Effector memory CD8-positive, alpha-beta T cell (primary cell): ENCODE measurements at regions not wholly inside any gene's neighbourhood (a gene's known extent, or its start where the extent isn't known, plus 50 kb on each side); places are given as distances from the start of the nearest gene placed in this dataset.

ENCODE experiments used
- ATAC-seq: fragments of 150-1000 bp; cut with Tn5 transposase; replicated peaks from 2 replicates; pipeline ENCODE4 v1.10.0; 2021; ENCODE audit warnings: mild to moderate bottlenecking, moderate library complexity
- DNase-seq, 3 experiments: peaks; one replicate each; pipeline ENCODE4 v3.0.0; 2021
- H3K27ac Mint-ChIP-seq, 2 donors: one replicate each; pipeline ENCODE4 v1.8.0; 2022; ENCODE audit warnings: mild to moderate bottlenecking in 2 of 2, mixed read lengths in 2 of 2, moderate library complexity in 2 of 2
- H3K27me3 Mint-ChIP-seq, 2 donors: one replicate each; pipeline ENCODE4 v1.8.0; 2022; ENCODE audit warnings: mixed read lengths in 2 of 2
- H3K36me3 Mint-ChIP-seq: one replicate; pipeline ENCODE4 v1.8.0; 2022; ENCODE audit warnings: mild to moderate bottlenecking, moderate library complexity, mixed read lengths; ENCODE audit not compliant: insufficient read depth
- H3K4me1 Mint-ChIP-seq, 2 donors: one replicate each; pipeline ENCODE4 v1.8.0; 2022; ENCODE audit warnings: low read depth in 2 of 2, mixed read lengths in 2 of 2
- H3K4me3 Mint-ChIP-seq, 2 donors: one replicate each; pipeline ENCODE4 v1.8.0; 2022; ENCODE audit warnings: mild to moderate bottlenecking in 2 of 2, mixed read lengths in 2 of 2, moderate library complexity in 2 of 2
- H3K9me3 Mint-ChIP-seq, 2 donors: one replicate each; pipeline ENCODE4 v1.8.0; 2022; ENCODE audit warnings: mixed read lengths in 2 of 2

- H3K36me3 Mint-ChIP-seq: no peaks in the 10 kb centered on the region
- H3K27me3 Mint-ChIP-seq: no peaks in the 10 kb centered on the region
- H3K27ac Mint-ChIP-seq: no peak overlapping the region
- ATAC-seq (no peak), DNase-seq (no peak)
- no peak overlapping the region for H3K4me3 Mint-ChIP-seq
- H3K9me3 Mint-ChIP-seq: no peaks in the 10 kb centered on the region
- H3K4me1 Mint-ChIP-seq: peaks cover 0 to 3% of the 10 kb centered on the region in 2 donors
These were observed 492.9 kb upstream of the ZEB2 start for GRCh38 chr2:145012806-145013205.

- Mint-ChIP-seq H3K36me3 (no peaks in the 10 kb centered on the region), H3K27me3 (no peaks in the 10 kb centered on the region), H3K4me1 (peaks cover 0 to 3% of the 10 kb centered on the region in 2 donors), H3K4me3 (no peak overlapping the region), H3K9me3 (no peaks in the 10 kb centered on the region), H3K27ac (no peak overlapping the region)
- no peak for DNase-seq
- ATAC-seq: no peak
These were observed 492.3 kb upstream of the ZEB2 start for GRCh38 chr2:145012214-145012670.

GRCh38 chr2:145010635-145011034 is 490.7 kb upstream of the ZEB2 start:
- Mint-ChIP-seq H3K4me1 (peaks cover 0 to 3% of the 10 kb centered on the region in 2 donors), H3K27ac (no peak overlapping the region), H3K9me3 (no peaks in the 10 kb centered on the region), H3K4me3 (no peak overlapping the region), H3K27me3 (no peaks in the 10 kb centered on the region), H3K36me3 (no peaks in the 10 kb centered on the region)
- no peak for DNase-seq
- ATAC-seq: no peak

GRCh38 chr2:145007960-145008263 is 488.0 kb upstream of the ZEB2 start:
- no peak for DNase-seq
- no peaks in the 10 kb centered on the region for H3K9me3 Mint-ChIP-seq
- no peak overlapping the region for H3K4me3 Mint-ChIP-seq
- peaks cover 0 to 5% of the 10 kb centered on the region in 2 donors for H3K27me3 Mint-ChIP-seq
- ATAC-seq: no peak
- H3K27ac Mint-ChIP-seq: no peak overlapping the region
- no peaks in the 10 kb centered on the region for H3K36me3 Mint-ChIP-seq
- peaks cover 0 to 2% of the 10 kb centered on the region in 2 donors for H3K4me1 Mint-ChIP-seq

GRCh38 chr2:145007093-145007959 is 487.4 kb upstream of the ZEB2 start:
- Mint-ChIP-seq H3K4me3 (no peak overlapping the region), H3K4me1 (no peaks in the 10 kb centered on the region), H3K27me3 (peaks cover 0 to 7% of the 10 kb centered on the region in 2 donors), H3K36me3 (no peaks in the 10 kb centered on the region), H3K9me3 (no peaks in the 10 kb centered on the region), H3K27ac (no peak overlapping the region)
- no peak for DNase-seq
- no peak for ATAC-seq

- Mint-ChIP-seq H3K27me3 (peaks cover 0 to 20% of the 10 kb centered on the region in 2 donors), H3K4me3 (no peak overlapping the region), H3K27ac (no peak overlapping the region), H3K36me3 (no peaks in the 10 kb centered on the region), H3K4me1 (no peaks in the 10 kb centered on the region), H3K9me3 (no peaks in the 10 kb centered on the region)
- DNase-seq: no peak
- ATAC-seq: no peak
These were observed 482.7 kb upstream of the ZEB2 start for GRCh38 chr2:145002624-145003023.

- Mint-ChIP-seq H3K4me1 (no peaks in the 10 kb centered on the region), H3K9me3 (no peaks in the 10 kb centered on the region), H3K27me3 (peaks cover 0 to 20% of the 10 kb centered on the region in 2 donors), H3K4me3 (no peak overlapping the region), H3K36me3 (no peaks in the 10 kb centered on the region), H3K27ac (no peak overlapping the region)
- DNase-seq (no peak), ATAC-seq (no peak)
These were observed 480.5 kb upstream of the ZEB2 start for GRCh38 chr2:145000376-145000775.

- H3K9me3 Mint-ChIP-seq: no peaks in the 10 kb centered on the region
- peaks cover 0 to 20% of the 10 kb centered on the region in 2 donors for H3K27me3 Mint-ChIP-seq
- H3K4me3 Mint-ChIP-seq: no peak overlapping the region
- no peak overlapping the region for H3K27ac Mint-ChIP-seq
- H3K4me1 Mint-ChIP-seq: no peaks in the 10 kb centered on the region
- DNase-seq (no peak), ATAC-seq (no peak)
- H3K36me3 Mint-ChIP-seq: no peaks in the 10 kb centered on the region
These were observed 480.0 kb upstream of the ZEB2 start for GRCh38 chr2:144999936-145000335.

GRCh38 chr2:144999071-144999875 is 479.4 kb upstream of the ZEB2 start:
- no peaks in the 10 kb centered on the region for H3K9me3 Mint-ChIP-seq
- H3K4me3 Mint-ChIP-seq: no peak overlapping the region
- ATAC-seq: no peak
- no peak for DNase-seq
- no peak overlapping the region for H3K27ac Mint-ChIP-seq
- no peaks in the 10 kb centered on the region for H3K36me3 Mint-ChIP-seq
- H3K27me3 Mint-ChIP-seq: peaks cover 0 to 20% of the 10 kb centered on the region in 2 donors
- H3K4me1 Mint-ChIP-seq: no peaks in the 10 kb centered on the region

GRCh38 chr2:144998435-144998834 is 478.5 kb upstream of the ZEB2 start:
- H3K4me1 Mint-ChIP-seq: no peaks in the 10 kb centered on the region

GRCh38 chr2:144996225-144996795 is 476.4 kb upstream of the ZEB2 start:
- Mint-ChIP-seq H3K9me3 (no peaks in the 10 kb centered on the region), H3K4me1 (no peaks in the 10 kb centered on the region)
- no peak for ATAC-seq

More at GRCh38 chr2:144998435-144998834, 478.5 kb upstream of the ZEB2 start:
- Mint-ChIP-seq H3K27me3 (peaks cover 8 to 20% of the 10 kb centered on the region in 2 donors), H3K36me3 (no peaks in the 10 kb centered on the region), H3K4me3 (no peak overlapping the region), H3K27ac (no peak overlapping the region), H3K9me3 (no peaks in the 10 kb centered on the region)
- ATAC-seq (no peak), DNase-seq (no peak)

GRCh38 chr2:144995482-144995881 is 475.6 kb upstream of the ZEB2 start:
- H3K4me3 Mint-ChIP-seq: no peak overlapping the region
- no peaks in the 10 kb centered on the region for H3K9me3 Mint-ChIP-seq
- H3K27ac Mint-ChIP-seq: no peak overlapping the region
- no peaks in the 10 kb centered on the region for H3K36me3 Mint-ChIP-seq
- no peaks in the 10 kb centered on the region for H3K4me1 Mint-ChIP-seq
- ATAC-seq (no peak), DNase-seq (no peak)
- peaks cover 9 to 11% of the 10 kb centered on the region in 2 donors for H3K27me3 Mint-ChIP-seq

More at GRCh38 chr2:144996225-144996795, 476.4 kb upstream of the ZEB2 start:
- no peak overlapping the region for H3K27ac Mint-ChIP-seq
- no peak overlapping the region for H3K4me3 Mint-ChIP-seq
- no peak for DNase-seq
- H3K27me3 Mint-ChIP-seq: peaks cover 9 to 14% of the 10 kb centered on the region in 2 donors
- H3K36me3 Mint-ChIP-seq: no peaks in the 10 kb centered on the region

- peaks cover 3% of the 10 kb centered on the region for H3K36me3 Mint-ChIP-seq
- no peak for DNase-seq
- H3K4me3 Mint-ChIP-seq: no peak overlapping the region
These were observed 470.7 kb upstream of the ZEB2 start for GRCh38 chr2:144990661-144991060.

More at GRCh38 chr2:144990661-144991060, 470.7 kb upstream of the ZEB2 start:
- Mint-ChIP-seq H3K27ac (no peak overlapping the region), H3K9me3 (no peaks in the 10 kb centered on the region), H3K4me1 (no peaks in the 10 kb centered on the region), H3K27me3 (peaks cover 11 to 15% of the 10 kb centered on the region in 2 donors)
- ATAC-seq: no peak
